ENCODE measurements at regions not wholly inside any gene's neighbourhood (a gene's known extent, or its start where the extent isn't known, plus 50 kb on each side); places are given as distances from the start of the nearest gene placed in this dataset.

GRCh38 chrX:144709841-144710240 lies 537.5 kb upstream of the SPANXN1 start:
- DNase-seq (ENCODE audit: low spot score), result no peak
- no peak for TF ChIP-seq CTCF (IDR thresholded peaks at IDR 0.05)

GRCh38 chrX:144715337-144715736 lies 532.0 kb upstream of the SPANXN1 start:
- no peak for DNase-seq (ENCODE audit: low spot score)
- no peak for ATAC-seq (ENCODE audit: low FRiP score)
- TF ChIP-seq CTCF (IDR thresholded peaks at IDR 0.05), result no peak

More at GRCh38 chrX:144709841-144710240, 537.5 kb upstream of the SPANXN1 start:
- ATAC-seq (ENCODE audit: low FRiP score), result no peak

GRCh38 chrX:144716187-144716586 lies 531.1 kb upstream of the SPANXN1 start:
- TF ChIP-seq CTCF (IDR thresholded peaks at IDR 0.05), result no peak
- ATAC-seq (ENCODE audit: low FRiP score) (no peak), DNase-seq (ENCODE audit: low spot score) (no peak)

- DNase-seq (ENCODE audit: low spot score), result no peak
- TF ChIP-seq CTCF (IDR thresholded peaks at IDR 0.05), result no peak
- no peak for ATAC-seq (ENCODE audit: low FRiP score)
Observed at GRCh38 chrX:144717682-144718081, 529.6 kb upstream of the SPANXN1 start.

- no peak for TF ChIP-seq CTCF (IDR thresholded peaks at IDR 0.05)
- no peak for DNase-seq (ENCODE audit: low spot score)
- ATAC-seq (ENCODE audit: low FRiP score), result no peak
Observed at GRCh38 chrX:144722307-144722706, 525.0 kb upstream of the SPANXN1 start.

GRCh38 chrX:144730471-144730870 lies 516.8 kb upstream of the SPANXN1 start:
- ATAC-seq (ENCODE audit: low FRiP score) (peak; percentile 51), DNase-seq (ENCODE audit: low spot score) (no peak)
- no peak for TF ChIP-seq CTCF (IDR thresholded peaks at IDR 0.05)

GRCh38 chrX:144732588-144732987 lies 514.7 kb upstream of the SPANXN1 start:
- ATAC-seq (ENCODE audit: low FRiP score) (no peak), DNase-seq (ENCODE audit: low spot score) (no peak)
- no peak for TF ChIP-seq CTCF (IDR thresholded peaks at IDR 0.05)
